Islet of Langerhans (tissue), 1 donor: ENCODE measurements at regions not wholly inside any gene's neighbourhood (a gene's known extent, or its start where the extent isn't known, plus 50 kb on each side); places are given as distances from the start of the nearest gene placed in this dataset.
"Not testable (repeated sequence)": the region's sequence is repeated elsewhere in the genome, so short reads cannot be mapped to it uniquely, and the experiment has no call there.

ENCODE experiments used
- FAIRE-seq: peaks from one replicate; lab custom pipeline; 2011; peaks lifted over from hg19 to GRCh38; lab: Jason Lieb, UNC

DNA sequence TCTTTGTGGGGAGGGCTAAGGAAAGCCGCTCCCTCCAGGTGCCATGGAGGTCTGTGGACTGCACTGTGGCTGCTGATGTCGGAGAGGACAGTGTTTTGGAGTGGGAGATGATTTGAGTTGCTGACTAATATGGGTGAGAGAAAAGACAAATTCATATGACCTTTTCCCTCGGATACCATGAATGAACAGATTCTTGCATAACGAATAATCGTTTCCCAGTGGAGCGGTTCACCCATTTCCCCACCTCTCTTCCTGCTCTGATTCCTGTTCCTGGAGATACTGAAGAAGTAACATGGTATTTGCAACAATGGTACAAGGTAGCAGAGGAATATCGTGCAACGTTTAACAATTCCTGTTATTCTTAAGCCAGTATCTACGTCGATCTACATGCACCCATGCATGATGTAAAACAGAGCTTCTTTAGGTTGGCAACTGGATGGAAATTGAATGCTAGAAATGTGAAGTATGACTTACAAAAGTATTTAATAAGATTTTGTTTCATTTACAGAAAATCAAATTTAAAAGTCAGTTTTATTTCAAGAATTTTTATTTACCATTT is 227.1 kb downstream of the TOMM20 start:
- FAIRE-seq = no peak

DNA sequence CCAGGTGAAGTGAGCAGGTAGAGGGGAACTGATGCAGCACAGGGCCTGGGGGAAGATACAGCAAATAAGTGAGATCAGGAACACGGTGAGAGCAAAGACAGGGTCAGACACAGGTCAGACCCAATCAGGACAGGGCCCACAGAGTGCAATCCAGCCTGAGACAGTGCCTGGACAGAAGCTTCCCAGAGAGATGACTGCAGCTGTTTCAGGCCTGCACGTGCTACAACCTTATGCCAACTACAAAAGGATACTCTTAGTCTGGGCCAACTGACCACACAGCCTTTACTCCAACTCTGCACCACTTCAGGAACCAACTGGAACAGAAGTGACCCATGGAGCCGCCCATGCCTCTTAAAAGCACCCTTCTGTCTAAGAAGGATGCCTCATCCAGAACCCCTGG is 228.0 kb downstream of the TOMM20 start:
- no peak for FAIRE-seq

DNA sequence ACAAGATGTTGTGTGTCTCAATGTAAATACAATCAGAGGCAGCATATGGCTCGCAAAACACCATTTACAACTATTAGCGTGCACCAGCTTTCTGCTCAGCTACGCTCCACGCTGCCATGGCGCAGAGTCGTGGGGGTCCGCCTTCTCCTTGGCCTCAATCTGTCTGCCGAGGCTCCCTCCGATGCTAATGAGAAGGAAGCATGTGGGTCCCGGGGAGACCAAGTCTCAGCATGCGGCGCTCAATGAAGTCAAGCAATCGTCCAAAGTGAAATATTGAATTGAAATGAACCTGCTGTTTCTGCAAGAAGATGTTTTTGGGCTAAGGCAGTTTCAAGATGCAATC is 228.9 kb downstream of the TOMM20 start:
- FAIRE-seq = no peak

DNA sequence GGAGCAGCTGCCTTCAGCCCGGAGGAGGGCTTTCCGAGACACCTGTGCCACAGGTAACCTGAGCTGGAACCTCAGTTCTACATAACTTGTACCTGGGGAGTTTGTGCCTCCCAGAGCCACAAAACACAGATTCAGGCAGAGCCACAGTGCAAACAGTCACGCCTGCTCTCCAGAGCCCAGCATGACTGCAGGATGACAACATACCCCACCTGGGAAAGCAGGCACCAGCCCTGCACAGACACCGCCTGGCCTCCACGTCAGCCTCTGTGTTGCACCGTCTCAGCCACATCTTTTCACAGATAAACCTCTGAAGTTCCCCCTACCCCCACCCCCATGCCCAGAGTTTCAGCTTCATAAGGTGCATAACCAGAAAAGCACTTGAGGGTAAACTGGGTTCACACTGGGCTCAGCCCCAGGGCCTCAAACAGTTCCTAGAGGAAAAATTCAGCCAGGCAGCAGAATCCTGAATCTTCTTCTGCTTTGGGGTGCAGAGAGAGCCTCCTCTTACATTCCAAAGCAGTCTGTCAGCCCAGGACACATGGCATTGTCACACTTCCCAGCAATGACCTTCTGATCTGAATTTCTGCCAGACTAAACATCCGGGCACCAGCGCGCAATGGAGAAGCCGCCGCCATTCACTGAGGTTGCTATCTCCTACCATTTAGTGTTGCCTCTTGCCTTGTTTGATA is 229.5 kb downstream of the TOMM20 start:
- FAIRE-seq = no peak

DNA sequence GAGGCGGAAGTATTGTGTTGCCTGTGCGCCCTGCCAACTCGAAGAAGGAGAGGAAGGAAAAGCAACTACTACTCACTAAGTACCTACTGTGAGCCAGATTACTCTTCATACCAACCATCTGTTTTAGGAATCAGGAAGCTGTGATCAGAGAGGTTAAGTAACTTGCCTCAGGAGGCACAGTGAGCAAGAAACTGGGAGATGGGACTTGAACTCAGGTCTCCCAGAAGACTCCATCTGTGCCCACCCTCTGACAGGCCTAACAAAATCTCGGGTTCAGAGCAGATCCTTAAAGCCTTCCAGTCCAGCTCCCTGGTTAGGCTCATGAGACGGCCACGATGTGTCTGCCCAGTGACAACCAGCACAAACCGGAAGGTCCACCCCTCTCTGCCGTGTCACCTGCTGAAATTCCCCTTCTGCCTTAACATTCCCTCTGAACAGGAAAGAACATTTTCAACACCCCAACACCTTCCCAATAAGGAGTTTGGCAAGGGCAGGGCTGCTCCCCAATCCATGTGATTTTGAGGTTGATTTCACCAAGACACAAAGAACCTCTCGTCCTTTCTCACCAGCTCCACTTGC is 230.1 kb downstream of the TOMM20 start:
- no peak for FAIRE-seq

DNA sequence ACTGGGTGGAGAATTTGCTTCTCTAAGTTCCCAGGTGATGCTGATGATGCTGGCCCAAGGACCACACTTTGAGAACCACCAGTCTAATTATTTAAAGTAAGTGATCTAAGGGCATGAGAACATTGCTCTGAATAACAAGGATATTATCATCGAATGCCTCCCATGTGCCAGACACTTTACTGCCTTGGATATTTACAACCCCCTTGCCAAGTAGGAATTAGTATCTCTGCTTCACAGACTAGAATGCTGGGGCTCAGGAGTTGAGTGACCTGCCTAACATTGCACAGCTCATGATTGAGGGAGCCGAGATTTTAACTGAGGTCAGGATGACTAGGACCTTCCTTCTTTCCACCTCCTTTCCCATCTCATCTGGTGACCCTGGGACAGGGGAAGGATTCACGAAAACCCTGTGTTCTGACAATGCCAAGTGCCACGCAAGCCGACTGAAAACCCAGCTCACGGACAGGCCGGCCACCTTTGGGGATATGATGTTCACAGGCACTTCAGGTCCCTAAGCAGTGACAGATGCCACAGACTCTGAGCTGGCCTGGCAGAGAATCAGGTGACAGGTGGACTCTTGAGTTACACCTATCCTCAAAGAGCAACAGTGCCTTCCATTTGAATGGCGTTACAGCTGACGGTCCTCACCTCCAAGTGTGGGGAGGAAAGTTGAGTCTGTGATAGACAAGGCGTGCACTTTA is 230.7 kb downstream of the TOMM20 start:
- FAIRE-seq = no peak

DNA sequence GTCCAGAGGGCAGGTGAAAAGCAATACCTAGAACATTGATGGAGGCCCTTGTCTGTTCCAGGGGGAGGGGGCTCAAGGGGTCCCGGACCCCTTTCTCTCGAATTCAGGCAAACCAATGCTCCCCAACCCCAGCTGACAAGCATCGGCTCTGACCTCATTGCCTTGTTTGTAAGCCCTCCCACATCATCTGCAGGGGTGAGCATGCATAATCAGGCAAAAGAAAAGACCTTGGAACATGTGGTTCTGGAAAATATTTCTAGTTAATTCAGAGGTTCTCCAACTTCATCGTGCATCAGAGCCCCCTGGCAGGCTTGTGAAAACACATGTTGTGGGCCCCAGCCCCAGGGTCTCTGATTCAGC is 231.3 kb downstream of the TOMM20 start:
- FAIRE-seq = no peak

DNA sequence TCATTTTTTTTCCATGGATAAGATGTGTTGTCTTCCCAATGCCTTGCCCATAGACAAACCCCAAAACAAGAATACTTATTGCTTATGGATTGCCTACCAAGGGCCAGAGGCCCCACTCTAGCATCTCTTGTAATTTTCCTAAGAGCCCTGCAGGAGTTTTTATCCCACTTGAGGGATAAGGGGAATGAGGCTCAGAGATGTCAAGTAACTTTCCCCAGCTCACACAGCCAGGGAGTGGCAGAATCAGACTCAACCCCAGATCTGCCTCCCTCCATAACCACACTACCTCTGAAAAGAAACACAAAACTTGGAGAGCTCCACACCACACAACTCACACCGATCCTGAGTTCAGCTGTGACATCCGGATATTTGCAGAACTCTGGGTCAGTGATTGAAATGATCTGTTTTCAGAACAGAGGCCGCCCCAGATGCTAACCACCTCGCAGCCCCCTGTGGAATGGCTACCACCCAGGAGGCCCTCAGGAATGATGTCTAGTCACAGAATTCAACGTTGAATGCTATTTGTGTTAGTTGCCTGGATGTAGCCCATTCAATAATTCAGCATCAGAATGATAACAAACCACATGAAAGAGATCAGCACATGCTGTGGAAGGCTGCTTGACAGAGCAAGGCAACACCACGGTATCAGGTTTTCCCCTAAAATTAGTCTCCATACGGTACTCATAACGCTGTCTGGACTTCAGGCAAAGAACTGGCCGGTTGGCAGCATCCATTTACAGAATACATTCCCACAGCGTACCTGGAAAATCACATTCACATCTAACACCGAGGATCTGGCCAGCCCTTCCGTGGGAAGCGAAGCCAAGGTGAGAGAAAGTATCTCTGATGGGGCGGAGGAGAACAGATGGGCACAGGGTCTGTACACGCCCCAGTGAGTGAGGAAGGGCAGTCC is 231.9 kb downstream of the TOMM20 start:
- FAIRE-seq = no peak

DNA sequence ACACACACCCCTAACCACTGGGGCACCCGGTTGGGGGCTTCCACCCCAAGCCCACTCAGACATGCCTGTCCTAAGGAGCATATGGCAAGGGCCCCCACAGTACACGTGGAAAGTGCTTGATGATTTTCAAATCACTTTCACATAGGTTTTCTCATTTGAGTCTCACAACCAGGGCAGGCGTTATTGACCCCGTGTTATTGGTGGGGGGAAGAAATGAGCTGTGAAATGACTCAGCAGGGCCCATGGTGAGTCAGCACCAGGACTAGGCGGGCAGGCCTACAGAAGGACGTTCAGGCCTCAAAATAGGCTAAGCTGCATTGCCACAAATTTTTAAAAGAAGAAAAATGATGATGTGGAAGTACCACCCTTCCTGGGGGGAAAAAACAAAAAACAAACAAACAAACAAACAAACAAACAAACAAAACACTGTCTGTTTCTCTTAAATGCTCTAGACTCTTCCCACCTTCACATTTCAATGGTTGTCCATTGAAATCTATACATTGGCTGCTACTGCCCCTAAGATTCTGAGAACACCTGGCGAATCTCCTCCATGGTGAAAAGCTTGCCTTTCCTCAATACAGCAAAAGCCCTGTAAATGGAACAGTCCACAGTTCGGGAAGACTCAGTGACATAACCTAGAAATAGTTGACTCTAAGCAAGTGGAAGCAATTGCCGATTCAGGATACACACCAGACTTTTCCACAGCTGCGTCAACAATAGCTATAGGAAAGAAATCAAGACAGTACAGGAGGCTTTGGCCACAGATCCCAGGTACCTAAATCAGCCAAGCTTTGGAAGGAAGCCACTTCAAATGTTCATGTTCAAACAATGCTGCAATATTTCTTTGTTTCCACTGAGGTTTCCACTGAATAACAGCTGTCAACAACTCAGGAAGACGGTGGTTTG is 234.7 kb downstream of the TOMM20 start:
- no peak for FAIRE-seq

DNA sequence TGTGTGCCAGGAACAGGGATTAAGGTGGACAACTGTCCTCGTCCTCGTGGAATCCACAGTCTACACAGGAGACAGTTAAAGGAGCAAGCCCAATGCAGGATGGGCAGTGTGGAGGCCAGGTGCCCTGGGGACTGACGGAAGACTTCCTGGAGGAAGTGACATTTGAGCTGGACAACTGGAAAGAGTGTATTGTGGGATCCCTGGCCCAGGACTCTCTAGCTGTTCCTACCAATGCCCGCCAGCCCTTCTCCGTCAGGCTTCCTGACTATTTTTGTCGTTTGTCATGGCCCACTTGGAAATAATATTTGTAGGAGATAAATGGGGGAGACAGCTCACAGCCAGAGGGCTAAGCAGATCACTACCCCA is 235.3 kb downstream of the TOMM20 start:
- no peak for FAIRE-seq

DNA sequence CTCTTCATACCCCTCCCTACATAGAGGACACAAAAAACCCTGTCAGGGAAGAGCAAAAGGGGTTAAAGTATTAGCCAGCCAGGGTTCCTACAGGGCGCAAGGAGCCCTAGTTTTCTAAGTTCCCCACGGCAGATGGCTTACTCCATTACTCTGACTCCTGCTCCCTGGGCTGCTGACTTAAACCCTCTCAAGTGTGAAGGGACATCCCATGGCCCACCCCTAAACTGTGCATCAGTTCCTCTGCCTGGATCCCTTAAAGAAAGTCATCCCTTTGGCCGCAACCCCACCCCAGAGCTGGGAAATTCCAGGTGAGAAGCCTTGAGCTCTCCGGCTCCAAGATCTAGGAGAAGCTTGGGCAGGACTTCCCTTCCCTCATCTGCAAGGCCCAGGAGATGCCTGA is 236.0 kb downstream of the TOMM20 start:
- no peak for FAIRE-seq

DNA sequence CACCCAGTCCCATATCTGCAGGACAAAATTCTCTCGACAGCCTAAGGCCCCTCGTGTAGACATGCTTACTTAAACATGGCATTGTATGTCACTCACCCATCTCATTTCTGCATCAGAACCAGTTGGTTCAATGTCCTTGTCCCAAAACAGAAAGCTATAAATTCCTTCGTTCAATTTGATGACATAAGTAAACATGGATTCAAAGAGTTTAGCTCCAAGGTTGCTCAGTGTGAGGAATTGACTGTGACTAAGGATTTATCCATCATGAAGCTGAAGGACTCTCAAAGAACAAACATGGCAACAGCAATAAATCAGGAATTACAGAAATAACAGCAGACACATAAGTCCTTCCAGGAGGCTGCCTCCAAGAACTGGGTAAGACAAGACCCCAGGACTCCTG is 237.2 kb downstream of the TOMM20 start:
- no peak for FAIRE-seq

DNA sequence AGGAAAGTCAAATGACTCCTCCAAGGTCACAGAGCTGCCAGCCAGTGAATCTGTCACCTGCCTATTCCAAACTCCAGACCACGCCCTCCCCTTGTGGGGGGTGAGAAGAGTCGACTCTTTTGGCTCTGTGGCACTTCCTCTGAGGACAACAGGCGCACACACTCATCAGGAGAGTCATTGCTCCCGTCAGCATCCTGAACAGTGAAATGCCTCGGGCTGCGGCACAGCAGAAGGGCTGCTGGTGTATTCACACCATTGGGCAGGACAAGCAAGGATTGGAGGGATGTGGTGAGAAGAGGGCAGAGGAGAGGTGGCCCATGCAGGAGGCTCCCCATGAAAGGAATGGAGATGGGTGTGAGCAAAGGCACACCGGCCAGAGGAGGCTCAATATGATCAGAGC is 239.0 kb downstream of the TOMM20 start:
- FAIRE-seq = no peak

DNA sequence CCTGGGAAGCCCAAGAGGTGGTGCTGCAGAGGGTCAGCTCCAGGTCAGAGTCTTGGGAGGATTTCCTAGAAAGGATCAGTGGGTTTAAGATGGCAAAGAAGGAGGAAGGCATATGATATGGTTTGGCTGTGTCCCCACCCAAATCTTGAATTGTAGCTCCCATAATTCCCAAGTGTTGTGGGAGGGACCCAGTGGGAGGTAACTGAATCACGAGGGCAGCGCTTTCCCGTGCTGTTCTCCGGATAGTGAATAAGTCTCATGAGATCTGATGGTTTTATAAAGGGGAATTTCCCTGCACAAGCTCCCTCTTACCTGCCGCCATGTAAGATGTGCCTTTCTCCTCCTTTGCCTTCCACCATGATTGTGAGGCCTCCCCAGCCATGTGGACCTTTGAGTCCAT is 240.4 kb downstream of the TOMM20 start:
- FAIRE-seq = not testable (repeated sequence)

DNA sequence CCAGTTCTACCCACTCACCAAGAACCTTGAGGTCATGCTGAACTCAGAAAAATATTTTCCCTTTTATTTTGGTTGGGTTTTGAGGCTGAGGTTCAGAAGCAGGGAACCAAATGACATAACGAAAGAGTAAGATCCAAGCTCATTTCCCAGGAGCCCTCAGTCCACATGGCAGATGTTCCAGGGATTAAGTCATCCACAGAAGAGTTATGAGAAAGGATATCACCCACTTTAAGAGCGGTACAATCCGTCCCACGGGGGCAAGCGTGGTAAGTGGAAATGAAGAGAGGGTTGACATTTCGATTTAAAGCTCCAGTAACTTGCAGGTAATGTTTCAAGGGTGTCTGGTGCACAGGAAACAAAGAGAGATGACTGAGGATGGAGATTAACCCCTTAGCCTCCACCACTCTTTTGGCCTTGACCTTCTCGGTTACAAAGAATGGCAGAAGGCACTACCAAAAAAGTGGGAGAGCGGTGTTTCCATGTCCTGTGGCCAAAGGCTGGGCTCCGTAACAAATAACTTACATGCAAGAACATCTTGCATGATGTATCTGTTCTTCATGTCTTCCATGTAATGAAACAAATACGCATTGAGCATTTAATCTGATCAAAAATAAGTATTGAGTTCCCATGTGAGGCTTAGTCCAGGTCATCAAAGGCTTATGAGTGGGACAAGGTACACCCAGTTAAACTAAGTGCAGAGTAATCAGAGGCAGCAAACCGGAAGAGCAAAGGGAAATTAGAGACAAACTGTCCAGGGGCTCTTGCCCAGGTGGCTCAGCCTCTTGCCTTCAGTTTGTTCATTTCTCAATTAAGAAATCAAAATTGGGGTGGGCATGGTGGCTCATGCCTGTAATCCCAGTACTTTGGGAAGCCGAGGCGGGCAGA is 241.4 kb downstream of the TOMM20 start:
- no peak for FAIRE-seq

DNA sequence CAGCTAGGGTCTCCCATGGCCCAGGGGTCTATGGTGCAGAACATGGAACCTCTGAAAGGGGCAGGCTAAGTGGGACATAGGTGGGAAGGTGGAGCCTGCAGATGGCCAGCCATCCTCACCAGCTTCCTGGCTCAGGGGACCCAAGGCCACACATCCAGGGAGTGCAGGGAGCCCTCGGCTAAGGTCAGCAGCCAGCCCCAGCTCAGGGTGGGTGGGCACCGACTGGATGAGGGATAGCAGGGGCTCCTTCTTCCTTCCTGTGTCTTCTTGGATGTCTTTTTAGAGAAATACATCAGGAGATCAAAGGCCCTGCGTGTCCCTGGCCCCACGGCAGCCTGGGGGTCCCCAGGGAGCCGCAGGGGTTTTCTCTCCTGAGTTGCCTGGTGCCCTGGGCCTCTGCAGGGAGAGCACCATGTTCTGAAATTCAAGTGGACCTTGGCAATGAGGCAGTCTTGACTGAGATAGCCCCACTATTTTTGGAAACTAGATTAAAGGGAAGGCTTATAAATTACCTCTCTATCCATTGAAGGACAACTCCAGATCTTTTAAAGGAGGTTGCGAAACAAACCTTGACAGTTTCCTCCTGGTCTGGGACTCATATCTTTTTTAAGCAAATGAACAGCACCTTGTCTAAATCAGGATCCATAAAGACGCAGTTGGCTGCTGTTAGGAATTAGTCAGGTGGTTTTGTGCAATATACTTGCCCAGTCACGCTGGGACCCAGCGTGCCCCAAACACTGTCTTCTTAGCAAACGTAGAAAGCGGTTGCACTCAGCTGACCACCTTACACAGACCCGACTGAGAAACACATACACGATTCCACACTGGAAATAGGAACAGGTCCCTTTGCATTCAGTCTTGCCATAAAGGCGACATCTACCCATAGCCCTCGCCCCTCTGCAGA is 242.3 kb downstream of the TOMM20 start:
- FAIRE-seq = no peak

DNA sequence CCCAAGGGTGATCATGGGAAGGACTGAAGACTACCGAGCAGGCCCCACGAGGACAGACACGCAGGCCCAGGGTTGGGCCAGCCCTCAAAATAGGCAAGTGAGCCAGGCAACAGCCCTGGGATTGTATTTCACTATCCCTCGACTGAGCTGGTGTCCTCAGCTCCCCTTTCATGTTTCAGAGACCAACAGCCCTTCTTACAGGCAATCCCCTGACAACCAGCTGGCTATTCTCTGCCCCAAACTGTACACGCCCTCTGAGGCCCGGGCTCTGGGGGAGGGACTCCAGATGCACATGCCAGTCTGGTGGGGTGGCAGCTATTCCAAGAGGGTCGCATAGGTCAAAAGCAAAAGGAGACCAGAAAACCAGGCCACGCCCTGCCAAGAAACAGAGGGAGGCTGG is 243.0 kb downstream of the TOMM20 start:
- no peak for FAIRE-seq

DNA sequence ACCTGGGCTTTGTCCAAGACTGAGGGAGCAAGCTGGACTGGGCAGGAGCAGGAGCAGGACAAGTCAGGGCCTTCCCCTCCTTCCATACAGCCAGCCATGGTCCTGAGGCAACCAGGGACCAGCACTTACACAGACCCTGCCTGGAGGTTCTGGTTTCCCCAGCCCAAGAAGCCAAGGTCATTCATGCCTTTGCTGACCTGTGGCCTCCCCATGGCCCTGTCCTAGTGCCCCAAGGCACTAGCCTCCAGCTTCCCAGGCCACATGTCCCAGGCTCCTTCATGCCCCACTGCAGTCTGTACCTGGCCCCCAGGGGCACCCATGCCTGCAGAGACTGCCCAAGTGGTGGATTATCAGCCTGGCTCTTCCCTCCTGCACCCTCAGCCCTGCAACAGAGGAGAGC is 243.9 kb downstream of the TOMM20 start:
- FAIRE-seq = no peak

DNA sequence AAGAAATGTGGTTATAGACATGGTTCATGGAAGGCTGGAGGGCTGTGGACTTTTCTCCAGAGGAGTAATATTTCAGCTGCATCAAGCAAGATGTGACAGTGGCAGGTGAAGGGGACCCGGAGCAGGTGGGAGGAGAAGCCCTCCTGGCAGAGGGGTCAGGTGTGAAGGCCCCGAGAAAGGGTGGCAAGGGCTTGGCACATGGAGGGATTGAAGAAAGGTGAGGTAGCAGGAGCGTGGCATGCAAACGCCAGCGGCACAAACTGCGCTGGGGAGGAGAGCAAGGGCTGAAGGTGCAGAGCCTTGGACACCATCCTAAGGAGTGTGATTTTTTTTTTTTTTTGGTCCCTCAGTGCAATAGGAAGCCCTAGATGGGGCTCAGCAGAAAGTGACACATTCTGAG is 244.6 kb downstream of the TOMM20 start:
- no peak for FAIRE-seq

DNA sequence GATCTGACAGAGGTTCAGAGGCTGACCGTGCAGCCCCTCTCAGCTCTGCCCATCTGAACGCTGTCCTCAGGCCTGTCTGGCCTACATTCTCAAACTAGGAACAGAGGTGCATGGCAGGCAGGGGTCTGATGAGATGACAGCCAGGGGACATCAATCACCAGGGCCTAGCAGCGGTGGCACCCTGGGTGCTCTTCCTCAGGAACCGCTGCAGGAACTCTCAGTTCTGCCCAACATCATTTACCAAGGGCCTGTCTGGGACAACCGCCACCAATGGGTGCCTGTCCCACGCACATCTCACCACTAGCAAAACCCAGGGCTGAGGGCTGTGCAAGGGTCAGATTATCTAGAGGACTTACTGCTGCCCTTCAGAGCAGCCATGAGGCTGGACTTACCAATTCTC is 245.7 kb downstream of the TOMM20 start:
- no peak for FAIRE-seq
